Esophagus squamous epithelium (tissue), 5 donors: ENCODE measurements at regions not wholly inside any gene's neighbourhood (a gene's known extent, or its start where the extent isn't known, plus 50 kb on each side); places are given as distances from the start of the nearest gene placed in this dataset.
A peak's percentile ranks its signal among the peaks of the same experiment; 100 is the strongest.

Experiments
- DNase-seq: peaks from one replicate; lab custom pipeline; 2025; lab: John Stamatoyannopoulos, UW
- H3K27ac ChIP-seq, 4 donors: fragments of 200-600 bp; sonication (generic); one replicate each; pipeline ENCODE4 v1.5.1; 2016 to 2019; ENCODE audit warnings: mild to moderate bottlenecking in 1 of 4
- H3K27me3 ChIP-seq, 4 donors: fragments of 200-600 bp; sonication (generic); 1 replicate in 3 of 4; 2 replicates in 1 of 4; pipeline versions ENCODE4 v1.5.1 to v1.6.0; 2017 to 2021; ENCODE audit warnings: antibody characterized with exemption in 1 of 4
- H3K36me3 ChIP-seq, 3 donors: fragments of 200-600 bp; sonication (generic); one replicate each; pipeline ENCODE4 v1.5.1; 2016 to 2019
- H3K4me1 ChIP-seq, 3 donors: fragments of 200-600 bp; sonication (generic); one replicate each; pipeline ENCODE4 v1.5.1; 2017 to 2019
- H3K4me3 ChIP-seq, 4 donors: fragments of 200-600 bp; sonication (generic); 1 replicate in 3 of 4; 2 replicates in 1 of 4; pipeline ENCODE4 v1.5.1; 2016 to 2019; ENCODE audit warnings: mild to moderate bottlenecking in 2 of 4, moderate library complexity in 1 of 4
- H3K9me3 ChIP-seq, 3 donors: fragments of 200-600 bp; sonication (generic); one replicate each; pipeline ENCODE4 v1.5.1; 2016 to 2019
- CTCF ChIP-seq, 6 experiments: fragments of 450-650 bp in 4 of 6; fragments of 200-600 bp in 2 of 6; sonication (generic) in 2 of 6; IDR thresholded peaks; one replicate each; pipeline ENCODE4 v1.5.1; 2016 to 2019; ENCODE audit warnings: antibody characterized with exemption in 6 of 6, mild to moderate bottlenecking in 4 of 6, moderate library complexity in 4 of 6
- POLR2A ChIP-seq, 4 donors: fragments of 450-650 bp; IDR thresholded peaks; one replicate each; pipeline ENCODE4 v1.6.1; 2017; ENCODE audit warnings: antibody characterized with exemption in 4 of 4, mild to moderate bottlenecking in 4 of 4, moderate library complexity in 3 of 4
- WGBS, 2 donors: methylation state at CpG; one replicate each; pipeline ENCODE4 v1.1.5; 2018; 5-methylcytosine and 5-hydroxymethylcytosine counted together
- intact Hi-C: fragments of 100-400 bp; cut with DNase I; formaldehyde crosslinking; loops from one replicate; pipeline ENCODE4 v1.15.0; 2022
- donor health status: DM: yes; HTN: yes; CAD: no.

GRCh38 chr3:146313746-146314111 is 62.8 kb upstream of the PLSCR4 start:
- Histone ChIP-seq H3K36me3 (no peaks in the 10 kb centered on the region), H3K27ac (peak overlapping the region in 3 of 4 donors; percentile 3 to 11 (median 10)), H3K27me3 (no peaks in the 10 kb centered on the region), H3K4me3 (no peak overlapping the region), H3K9me3 (no peaks in the 10 kb centered on the region), H3K4me1 (peaks cover 0 to 16% (median 4%) of the 10 kb centered on the region in 3 donors)
- WGBS, 2 donors, result 20 to 31% methylated on average over 1 of the region's 1 CpG
- no peak for DNase-seq
- intact Hi-C loops, result no loop called here
- no peak for TF ChIP-seq CTCF (IDR thresholded peaks at IDR 0.05)
- TF ChIP-seq POLR2A (IDR thresholded peaks at IDR 0.05), result no peak

GRCh38 chr3:146313031-146313745 is 62.3 kb upstream of the PLSCR4 start:
- 32 to 60% methylated on average over 2 of the region's 2 CpGs for WGBS, 2 donors
- intact Hi-C loops, result no loop called here
- no peak overlapping the region for H3K4me3 ChIP-seq

GRCh38 chr3:146308682-146309081 is 57.8 kb upstream of the PLSCR4 start:
- Histone ChIP-seq H3K4me3 (no peak overlapping the region), H3K4me1 (peaks cover 0 to 17% (median 7%) of the 10 kb centered on the region in 3 donors), H3K27ac (peak overlapping the region in 3 of 4 donors; percentile 10 to 53 (median 34)), H3K9me3 (no peaks in the 10 kb centered on the region), H3K27me3 (no peaks in the 10 kb centered on the region), H3K36me3 (no peaks in the 10 kb centered on the region)
- DNase-seq, result no peak
- TF ChIP-seq POLR2A (IDR thresholded peaks at IDR 0.05) (no peak), CTCF (IDR thresholded peaks at IDR 0.05) (no peak)
- 60 to 75% methylated on average over 3 of the region's 3 CpGs for WGBS, 2 donors
- intact Hi-C loops, result no loop called here

More at GRCh38 chr3:146313031-146313745, 62.3 kb upstream of the PLSCR4 start:
- no peak for DNase-seq
- Histone ChIP-seq H3K27me3 (no peaks in the 10 kb centered on the region), H3K36me3 (no peaks in the 10 kb centered on the region), H3K4me1 (peaks cover 0 to 21% (median 6%) of the 10 kb centered on the region in 3 donors), H3K9me3 (no peaks in the 10 kb centered on the region), H3K27ac (peak overlapping the region in 3 of 4 donors; percentile 3 to 11 (median 10))
- TF ChIP-seq CTCF (IDR thresholded peaks at IDR 0.05), result no peak
- TF ChIP-seq POLR2A (IDR thresholded peaks at IDR 0.05), result no peak

- TF ChIP-seq POLR2A (IDR thresholded peaks at IDR 0.05) (no peak), CTCF (IDR thresholded peaks at IDR 0.05) (no peak)
- no peak for DNase-seq
- Histone ChIP-seq H3K36me3 (no peaks in the 10 kb centered on the region), H3K4me1 (peaks cover 0 to 13% (median 5%) of the 10 kb centered on the region in 3 donors), H3K27ac (peak overlapping the region in 2 of 4 donors; percentile 10 to 53), H3K27me3 (no peaks in the 10 kb centered on the region), H3K4me3 (no peak overlapping the region), H3K9me3 (no peaks in the 10 kb centered on the region)
- intact Hi-C loops, result no loop called here
These were observed 57.3 kb upstream of the PLSCR4 start for GRCh38 chr3:146308222-146308621.

GRCh38 chr3:146307456-146307725 is 56.5 kb upstream of the PLSCR4 start:
- no peak overlapping the region for H3K4me3 ChIP-seq
- H3K9me3 ChIP-seq, result no peaks in the 10 kb centered on the region
- H3K36me3 ChIP-seq, result no peaks in the 10 kb centered on the region
- no peak for DNase-seq
- H3K27ac ChIP-seq, result no peak overlapping the region
- intact Hi-C loops, result no loop called here
- 62 to 87% methylated on average over 1 of the region's 1 CpG for WGBS, 2 donors
- TF ChIP-seq CTCF (IDR thresholded peaks at IDR 0.05) (no peak), POLR2A (IDR thresholded peaks at IDR 0.05) (no peak)
- H3K4me1 ChIP-seq, result peaks cover 0 to 13% (median 5%) of the 10 kb centered on the region in 3 donors
- no peaks in the 10 kb centered on the region for H3K27me3 ChIP-seq
